Fibroblast of skin of right biceps (primary cell): ENCODE measurements at regions not wholly inside any gene's neighbourhood (a gene's known extent, or its start where the extent isn't known, plus 50 kb on each side); places are given as distances from the start of the nearest gene placed in this dataset.

Source experiments
- DNase-seq: peaks from one replicate; pipeline ENCODE4 v3.0.0-alpha.2; 2013

DNA sequence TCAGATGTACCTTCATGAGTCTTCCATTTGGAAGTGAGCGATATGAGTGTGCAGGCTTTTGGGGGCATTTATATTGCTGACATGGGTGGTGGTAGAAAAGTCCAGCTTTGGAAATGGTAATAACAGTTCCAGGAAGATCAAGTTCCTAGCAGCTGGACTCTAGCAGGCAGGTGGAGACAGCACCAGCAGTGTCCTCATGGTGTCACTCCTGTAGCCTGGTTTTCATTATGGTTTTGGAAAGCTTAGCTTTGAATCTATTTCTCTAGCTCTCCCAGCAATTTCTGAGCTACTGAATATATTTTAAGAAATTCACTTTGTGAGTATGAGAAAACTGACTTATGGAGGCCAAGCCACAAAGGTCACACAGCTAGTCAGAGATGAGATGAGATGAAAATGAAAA, 523.2 kb upstream of the HTR2A start:
- DNase-seq, result no peak

DNA sequence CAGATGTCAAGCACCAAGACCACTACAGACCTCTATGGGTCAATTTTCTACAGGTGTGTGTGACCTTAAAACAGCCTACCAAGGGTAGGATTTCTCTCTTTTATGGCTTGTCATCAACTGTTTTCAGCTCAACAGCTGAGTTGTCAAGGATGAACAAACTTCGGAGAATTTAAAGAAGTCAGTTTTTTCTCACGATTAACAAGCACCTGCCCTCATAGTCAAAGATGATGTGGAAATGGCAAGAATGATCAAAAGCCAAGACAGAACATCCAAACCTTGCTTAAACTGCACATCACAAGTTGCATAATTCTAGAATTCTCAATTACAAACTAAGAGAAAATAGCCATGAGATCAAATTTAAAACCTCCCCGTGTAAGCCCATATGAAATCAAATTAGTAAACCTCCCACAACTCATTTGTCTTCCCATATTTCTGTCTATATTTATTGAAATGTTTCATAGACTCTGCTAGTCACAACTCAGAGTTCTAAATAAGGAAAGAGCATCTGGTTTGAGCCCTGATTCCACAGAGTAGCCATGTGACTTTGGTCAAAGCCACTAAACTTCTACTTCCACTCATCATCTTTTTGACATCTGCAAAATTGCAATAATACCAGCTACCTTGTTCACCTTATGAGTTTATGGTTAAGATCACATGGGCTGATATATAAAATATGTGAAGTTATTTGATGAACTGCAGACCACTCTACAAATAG, 521.5 kb upstream of the HTR2A start:
- DNase-seq, result no peak

DNA sequence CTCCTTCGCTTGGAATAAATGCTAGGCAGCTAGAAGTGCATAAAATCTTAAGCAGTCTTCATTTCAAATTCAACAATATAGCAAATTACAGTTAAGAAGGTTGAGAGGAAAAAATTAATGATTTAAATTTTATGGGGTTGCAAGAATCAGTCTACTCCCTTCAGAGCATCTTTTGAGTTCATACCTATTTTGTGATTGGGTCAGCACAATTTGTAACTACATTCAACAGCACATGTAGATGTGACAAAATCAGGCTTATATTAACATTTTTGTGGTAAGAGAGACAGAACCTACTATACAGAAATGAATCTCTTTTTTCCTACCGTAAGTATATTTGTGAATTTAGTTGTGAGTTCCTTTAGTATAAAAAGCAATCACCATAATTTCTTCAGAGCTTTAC, 520.6 kb upstream of the HTR2A start:
- DNase-seq, result no peak

DNA sequence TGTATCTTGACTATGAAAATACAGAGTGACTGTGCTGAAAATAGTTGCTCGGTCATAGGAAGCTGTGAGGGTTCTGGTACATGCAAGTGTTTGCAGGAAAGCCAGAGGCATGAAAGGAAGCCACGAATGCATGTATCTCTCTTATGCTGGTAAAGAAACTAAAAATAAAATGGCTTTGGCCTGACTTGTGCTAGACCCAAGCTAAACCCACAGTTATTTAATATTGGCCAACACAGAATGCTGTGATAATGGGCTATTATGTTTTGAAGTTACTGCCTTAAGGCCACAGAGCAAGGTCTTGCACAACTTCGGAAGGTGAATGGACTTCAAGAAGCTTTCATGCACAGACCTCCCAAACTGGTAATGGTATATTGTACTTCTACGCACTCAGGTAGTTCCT, 518.2 kb upstream of the HTR2A start:
- DNase-seq, result peak; percentile 28

DNA sequence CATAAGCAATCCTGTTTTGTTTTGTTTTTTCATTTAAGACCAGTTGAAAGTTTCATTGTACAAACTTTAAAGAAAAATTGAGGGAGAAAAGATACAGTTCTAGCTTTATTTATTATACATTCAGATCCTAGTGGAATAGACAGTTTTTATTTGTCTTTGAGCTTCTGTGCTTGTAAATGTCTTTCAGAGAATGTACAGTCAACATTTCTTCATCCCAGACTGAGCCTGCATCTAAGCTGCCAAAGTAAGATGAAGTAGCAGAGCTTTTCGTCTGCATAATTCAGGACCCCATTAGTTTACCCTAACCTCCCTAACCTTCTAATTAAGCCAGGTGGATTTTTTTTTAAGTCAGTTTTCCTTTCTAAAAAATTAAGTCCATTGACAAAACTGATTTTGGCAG, 516.7 kb upstream of the HTR2A start:
- no peak for DNase-seq

DNA sequence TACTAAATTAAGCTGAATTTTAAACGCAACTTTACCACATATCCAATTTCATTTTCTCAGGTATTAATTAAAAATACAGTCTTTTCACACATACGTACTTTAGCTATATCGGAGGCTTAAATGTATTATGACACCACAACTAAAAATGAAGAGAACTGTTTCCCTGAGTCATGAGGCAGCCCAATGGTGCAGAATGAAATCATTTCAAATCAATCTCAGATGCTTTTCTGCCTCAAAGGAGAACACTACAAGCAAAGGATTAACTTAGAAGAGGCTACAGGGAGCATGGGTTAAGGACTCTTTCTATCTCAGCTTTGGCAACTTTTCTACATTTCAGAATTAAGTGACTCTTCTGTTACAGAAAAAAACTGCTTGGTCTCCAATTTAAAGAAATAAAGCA, 516.3 kb upstream of the HTR2A start:
- DNase-seq, result peak; percentile 74

DNA sequence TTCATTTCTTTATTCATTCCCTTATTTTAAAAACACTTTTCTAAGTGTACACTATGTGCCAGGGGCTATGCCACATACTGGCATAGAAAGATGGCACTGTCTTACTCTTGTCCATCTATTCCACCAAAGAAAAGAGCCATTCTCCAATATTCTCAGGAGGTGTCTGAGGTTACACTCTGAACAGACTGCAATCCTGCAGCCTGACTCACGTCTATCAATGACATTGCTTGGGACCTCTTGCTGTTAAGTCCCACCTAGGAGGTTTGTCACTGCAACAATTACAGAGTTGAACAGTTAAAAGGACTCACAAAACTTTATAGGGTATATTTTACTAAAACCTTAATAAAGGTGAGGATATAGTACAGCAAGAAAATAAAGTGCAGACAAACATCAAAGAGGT, 512.9 kb upstream of the HTR2A start:
- DNase-seq, result no peak

DNA sequence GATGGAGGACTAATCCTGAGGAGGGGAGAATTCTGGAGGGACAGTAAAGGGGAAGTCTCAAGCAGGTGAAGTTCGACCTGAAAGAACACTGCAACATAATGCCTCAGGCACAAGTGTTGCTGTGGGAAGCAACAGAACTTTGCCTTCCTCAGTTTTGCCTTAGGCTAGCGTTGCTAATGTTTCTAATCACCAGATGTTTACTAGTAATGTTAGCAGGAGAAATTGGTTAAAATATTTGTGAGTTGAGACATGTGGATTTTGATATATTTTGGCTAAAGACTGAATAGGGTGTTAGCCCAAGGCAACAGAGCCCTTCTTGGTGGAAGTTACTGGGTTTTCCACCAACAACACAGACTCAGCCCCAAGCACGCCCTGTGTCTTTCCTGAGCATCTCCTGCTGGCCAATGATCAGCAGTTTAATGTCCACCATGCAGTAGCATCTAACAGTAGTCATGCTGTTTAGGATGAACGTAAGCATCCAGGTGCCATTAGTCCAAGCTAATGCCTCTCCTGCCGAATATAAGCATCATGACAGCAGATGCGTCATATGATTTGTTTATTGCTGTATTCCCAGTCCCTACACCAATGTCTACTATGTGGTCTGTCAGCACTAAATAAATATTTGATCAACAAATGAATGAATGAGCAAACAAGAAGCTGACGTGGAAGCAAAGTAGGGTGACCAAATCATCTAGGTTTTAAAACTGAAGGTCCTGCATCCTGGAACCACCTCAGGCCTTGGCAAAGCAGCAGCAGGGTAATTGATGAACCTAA, 511.9 kb upstream of the HTR2A start:
- DNase-seq, result no peak

DNA sequence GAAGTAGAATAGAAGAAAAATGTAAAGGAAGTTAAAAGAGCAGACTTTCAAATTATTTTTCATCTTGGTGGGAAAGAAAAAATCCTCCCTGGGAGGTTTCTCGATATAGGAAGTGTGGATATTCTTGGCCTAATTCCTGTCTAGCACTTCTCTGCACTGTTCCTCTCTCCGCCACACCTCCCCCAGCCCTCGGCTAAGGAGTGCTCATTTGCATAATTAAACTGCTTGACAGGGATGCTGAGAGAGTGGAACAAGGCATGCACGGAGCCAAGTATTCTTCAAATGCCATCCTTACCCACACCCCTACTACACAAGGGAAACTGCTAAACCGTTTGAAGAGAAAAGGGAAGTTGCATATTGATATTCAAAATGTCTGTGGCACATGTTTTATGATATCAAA, 511.0 kb upstream of the HTR2A start:
- DNase-seq, result no peak

DNA sequence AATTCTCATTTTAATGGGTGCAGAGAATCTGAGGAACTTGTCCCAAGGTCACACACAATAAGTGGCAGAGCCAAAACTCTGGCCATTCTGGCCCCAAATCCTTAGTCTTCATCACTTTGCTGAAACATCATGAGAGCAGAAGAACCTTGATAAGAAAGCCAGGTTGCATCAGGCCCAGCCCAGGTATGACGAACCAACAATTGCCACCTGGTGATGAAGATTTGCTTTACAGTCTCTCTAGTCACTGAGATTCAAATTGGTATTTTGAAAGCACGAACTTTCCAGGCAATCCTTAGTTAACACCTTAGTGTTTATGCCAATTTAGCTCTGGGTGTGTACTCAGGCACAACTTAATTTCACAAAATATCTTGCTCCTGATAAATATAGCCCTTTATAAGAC, 502.7 kb upstream of the HTR2A start:
- DNase-seq, result no peak

DNA sequence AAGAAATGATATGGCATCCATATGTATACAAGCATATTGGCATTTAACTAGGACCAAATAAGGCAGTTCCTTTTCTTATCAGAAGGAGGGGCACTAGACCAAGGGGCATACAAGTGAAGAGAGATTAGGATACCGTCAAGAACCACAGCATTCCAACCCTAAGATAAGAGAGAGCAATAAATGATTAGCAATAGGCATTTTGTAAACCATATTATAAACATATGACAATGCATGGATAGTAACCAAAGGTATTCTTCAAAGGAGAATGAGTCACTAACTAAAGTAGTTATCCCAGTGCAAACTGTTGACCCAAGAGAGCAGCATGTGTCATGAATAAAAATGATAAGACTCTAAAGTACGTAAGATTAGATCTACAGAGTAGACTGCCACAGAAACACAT, 500.9 kb upstream of the HTR2A start:
- DNase-seq, result peak; percentile 75

DNA sequence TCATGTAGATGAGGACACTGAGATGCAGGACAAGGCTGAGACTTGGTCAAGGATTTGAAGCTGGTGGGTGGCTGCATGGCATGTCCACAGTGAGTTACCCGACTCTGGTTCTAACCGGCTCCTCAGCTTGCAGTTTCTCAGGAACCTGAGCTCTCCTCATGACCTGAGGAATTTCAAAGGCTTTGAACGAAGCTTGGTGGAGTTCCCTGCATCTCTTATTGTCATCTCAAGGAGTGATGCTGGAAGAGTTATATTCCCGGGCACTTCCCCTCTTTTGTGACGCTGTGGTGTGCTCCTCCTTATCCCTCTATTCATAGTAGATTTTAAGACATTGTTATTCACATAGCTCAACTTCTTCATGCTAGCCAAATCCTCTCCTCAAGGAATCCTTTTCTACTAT, 500.1 kb upstream of the HTR2A start:
- DNase-seq, result no peak

DNA sequence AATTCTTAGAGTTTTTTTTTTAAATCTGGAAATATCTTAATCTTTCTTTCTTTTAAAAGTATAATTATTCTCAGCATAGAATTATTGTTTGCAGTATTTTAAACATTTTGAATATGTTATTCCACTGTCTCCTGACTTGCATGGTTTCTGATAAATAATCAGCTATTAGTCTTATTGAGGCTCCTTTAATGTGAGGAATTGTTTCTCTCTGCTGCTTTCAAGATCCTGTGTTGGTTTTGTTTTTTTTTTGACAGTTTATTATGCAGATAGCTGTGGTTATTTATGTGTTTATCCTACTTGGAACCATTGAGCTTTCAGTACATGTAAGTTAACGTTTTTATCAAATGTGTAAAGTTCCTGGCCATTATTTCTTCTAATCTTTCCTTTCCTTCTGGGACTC, 477.9 kb upstream of the HTR2A start:
- no peak for DNase-seq

DNA sequence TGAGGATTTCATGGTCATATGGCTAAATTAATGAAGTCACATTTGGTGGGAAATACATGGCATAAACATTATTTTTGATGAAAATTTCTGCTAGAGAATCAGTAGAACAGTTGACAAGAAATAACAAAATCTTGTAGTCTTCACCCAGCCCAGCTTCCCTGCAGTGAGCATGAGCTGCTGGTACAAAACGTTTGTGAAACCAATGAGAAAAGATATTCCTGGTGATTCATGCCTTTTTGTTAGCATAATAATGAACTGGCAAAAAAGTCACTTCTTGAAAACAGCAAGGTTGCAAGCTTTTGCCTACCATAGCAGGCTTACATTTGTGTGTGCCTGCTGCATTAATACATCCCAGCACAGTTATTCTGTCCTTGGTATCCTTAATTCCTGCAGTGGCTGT, 475.9 kb upstream of the HTR2A start:
- DNase-seq, result no peak

DNA sequence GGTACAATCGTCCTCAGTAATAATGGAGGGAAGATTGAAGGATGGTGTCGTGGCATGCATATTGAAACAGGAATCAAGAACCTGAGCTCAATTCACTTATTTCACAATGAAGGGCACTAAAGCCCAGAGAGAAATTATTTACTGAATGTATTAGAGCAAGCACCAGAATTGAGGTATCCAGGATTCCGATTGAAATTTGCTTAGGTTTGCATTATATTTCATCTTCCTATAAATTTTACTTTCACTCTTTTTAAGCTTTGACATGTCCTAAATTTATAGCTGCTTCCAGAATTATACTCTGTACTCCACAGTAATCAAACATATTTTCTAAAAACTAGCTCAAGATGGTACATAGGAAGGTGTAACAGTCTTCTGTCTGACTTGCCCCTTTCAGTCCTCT, 454.9 kb upstream of the HTR2A start:
- DNase-seq, result no peak

DNA sequence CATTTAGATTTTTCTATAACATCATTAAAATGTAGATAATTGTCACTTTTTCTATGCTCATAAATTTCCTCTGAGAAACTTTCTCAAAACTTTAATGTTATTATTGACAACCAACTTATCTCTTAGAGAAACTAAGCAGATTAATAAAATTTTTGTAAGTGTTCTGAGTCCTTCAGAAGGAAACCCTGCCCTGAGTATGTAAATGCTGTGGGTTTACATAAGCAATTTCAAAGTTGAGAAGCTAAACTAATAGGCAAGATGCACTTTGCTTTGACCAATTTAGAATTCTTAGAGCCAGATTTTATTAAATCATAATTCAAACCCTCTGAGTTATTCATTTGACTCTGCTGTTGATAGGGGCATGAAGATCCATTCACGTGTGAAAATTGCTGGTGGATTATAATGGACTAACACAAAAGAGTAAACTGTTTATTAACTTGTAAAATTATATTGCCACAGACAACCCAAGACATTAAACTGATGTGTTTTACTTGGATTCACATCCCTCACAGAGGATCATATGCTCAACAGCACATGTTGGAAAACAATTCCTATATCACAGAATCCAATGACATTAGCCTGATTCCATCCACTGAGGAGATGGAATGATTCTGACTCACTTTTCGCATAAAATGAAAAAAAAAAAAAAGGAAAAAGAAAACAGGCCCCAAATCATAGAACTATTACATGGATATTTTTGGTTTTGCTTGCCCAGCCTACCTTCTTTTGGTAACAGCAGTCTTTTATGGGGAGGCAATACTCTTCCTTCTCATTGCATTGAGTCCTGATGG, 453.7 kb upstream of the HTR2A start:
- no peak for DNase-seq

DNA sequence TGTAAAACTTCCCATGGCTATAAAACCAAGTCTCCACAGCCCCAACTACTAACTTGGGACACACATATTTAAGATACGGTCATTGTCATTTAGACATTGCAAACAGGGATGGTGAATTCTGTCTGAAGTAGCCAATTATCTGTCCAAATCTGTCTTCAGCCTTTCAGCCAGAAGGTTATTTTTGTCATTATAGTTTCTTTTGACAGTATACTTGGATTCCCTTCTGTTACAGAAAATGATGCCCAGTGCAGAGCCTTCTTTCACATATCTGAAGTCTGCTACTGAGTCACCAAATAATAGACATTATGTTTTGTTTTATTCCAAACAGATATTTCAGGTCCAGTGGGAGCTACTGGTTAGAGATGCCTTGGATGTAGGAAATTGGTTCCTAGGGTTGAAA, 452.4 kb upstream of the HTR2A start:
- no peak for DNase-seq

DNA sequence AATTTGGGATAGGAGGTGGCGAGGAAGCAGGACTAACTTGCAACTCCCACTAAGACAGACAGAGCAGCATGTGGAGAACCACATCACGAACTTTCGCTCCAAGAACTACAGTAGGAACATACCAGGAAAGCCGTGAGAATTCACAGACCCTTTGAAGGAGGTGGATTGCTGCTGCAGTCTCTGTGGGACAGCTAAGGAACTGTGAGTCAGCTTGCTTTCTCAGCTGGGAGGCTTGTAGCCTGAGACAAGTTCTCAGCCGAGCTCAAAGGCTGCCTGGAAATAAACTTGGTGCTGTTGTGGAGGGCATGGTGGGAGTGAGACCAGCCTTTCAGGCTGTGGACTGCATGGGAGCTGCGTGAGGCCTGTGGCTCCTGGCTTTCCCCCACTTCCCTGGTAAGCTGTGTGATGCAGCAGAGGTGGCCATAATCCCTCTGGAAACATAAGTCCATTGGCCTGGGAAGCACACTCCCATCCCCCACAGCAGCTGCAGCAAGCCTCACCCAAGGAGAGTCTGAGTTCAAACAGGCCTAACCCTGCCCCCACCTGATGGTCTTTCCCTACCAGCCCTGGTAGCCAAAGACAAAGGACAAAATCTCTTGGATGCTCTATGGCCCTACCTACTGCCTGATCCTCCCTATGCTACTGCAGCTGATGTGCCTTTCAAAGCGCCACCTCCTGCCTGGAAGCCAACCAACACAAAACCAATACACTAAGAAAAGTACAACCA, 441.1 kb upstream of the HTR2A start:
- peak; percentile 86 for DNase-seq

DNA sequence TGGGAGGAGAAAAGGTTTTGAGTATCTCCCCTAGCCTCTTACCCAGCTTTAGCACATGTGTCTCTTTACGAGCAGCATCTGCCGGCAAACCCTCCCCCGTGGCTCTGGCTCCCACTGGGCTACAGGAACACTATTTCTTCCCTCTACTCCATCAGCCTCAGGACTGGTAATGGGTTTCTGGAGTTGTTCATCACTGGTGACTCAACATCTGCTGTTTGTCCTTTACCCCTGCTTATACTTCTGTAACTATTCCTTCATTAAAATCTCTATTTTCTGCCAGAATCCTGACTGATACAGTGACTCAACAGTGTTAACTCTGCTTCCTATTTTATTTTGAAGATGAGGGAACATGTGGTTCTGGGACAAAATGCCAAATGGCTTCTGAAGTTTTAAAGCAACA, 437.3 kb upstream of the HTR2A start:
- DNase-seq, result peak; percentile 94

DNA sequence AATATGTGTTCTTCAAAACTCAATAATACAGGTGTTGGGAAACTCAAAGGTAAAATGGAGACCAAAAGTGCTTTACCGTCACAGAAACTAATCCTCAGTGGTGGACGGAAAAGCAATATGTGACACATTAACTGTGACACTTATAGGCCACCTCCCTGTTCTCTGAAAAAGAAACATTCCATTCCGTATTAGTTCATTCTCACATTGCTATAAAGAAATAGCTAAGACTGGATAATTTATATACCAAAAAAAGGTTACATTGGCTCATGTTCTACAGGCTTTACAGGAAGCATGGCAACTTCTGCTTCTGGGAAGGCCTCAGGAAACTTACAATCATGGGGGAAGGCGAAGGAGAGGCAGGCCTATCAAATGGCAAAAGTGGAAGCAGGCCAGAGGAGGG, 435.3 kb upstream of the HTR2A start:
- DNase-seq, result peak; percentile 78

DNA sequence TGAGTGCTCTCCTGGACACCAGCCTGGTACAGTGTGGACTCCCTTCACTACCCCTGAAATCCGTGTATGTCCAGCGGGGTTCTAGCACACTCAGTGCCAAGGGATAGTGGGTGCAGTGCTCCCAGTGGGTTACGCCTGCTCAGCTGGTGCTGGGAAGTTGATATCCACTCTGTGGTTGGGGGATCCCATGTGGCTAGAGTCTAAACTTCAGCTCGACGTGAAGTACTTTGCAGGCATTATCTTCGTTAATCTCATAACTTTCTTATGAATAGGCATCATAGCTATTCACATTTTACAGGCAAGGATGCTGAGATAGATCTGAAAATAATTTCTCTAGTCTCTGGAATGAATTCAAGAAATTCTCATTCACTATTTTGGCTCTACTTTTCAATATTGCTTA, 433.2 kb upstream of the HTR2A start:
- DNase-seq, result peak; percentile 18

DNA sequence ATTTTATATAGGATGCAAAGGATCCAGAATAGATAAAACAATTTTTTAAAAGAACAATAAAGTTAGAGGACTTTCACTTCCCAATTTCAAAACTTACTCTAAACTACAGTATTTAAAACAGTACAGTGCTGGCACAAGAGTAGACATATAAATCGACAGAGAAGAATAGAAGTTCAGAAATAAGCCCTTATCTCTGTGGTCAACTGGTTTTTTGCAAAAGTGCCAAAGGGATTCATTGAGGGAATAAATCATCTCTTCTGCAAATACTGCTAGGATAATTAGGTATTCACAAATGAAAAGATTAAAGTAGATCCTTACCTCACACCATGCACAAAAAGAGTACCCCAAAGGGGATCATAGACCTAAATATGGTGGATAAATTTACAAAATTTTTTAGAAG, 431.0 kb upstream of the HTR2A start:
- DNase-seq, result no peak

DNA sequence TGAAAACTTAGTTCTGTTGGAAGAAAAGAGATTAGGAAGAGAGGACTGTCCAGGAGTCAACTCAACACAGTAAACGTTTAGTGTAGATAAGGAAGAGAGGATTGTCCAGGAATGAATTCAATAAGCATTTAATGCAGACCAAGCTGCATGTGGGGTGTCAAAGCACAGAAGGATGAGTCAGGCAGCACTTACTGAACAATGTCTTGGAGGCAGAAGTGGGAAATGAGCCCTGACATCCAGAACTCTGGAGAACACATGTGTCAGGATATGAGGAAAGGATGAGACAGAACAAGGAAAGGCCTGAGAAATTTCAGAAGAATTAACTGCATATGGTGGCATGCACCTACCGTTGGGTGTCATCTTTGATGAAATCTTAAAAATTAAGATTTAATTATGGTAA, 429.2 kb upstream of the HTR2A start:
- peak; percentile 78 for DNase-seq
